Stimulated activated CD4-positive, alpha-beta T cell treated with anti-CD3 and anti-CD28 coated beads, Interleukin-15, amount 100 ng/mL, for 24 hours (primary cell): ENCODE measurements at regions not wholly inside any gene's neighbourhood (a gene's known extent, or its start where the extent isn't known, plus 50 kb on each side); places are given as distances from the start of the nearest gene placed in this dataset.
"Not testable (repeated sequence)": the region's sequence is repeated elsewhere in the genome, so short reads cannot be mapped to it uniquely, and the experiment has no call there.

ENCODE experiments used
- DNase-seq: peaks from one replicate; pipeline ENCODE4 v3.0.0-alpha.2; 2020

- no peak for DNase-seq
Observed at GRCh38 chr10:114732931-114733330, 74.9 kb upstream of the ABLIM1 start.

GRCh38 chr10:114735946-114736345, 77.9 kb upstream of the ABLIM1 start:
- DNase-seq, result no peak

- DNase-seq, result no peak
Observed at GRCh38 chr10:114743521-114744231, 77.9 kb upstream of the FHIP2A start.

GRCh38 chr10:114746531-114746930, 75.0 kb upstream of the FHIP2A start:
- no peak for DNase-seq

- no peak for DNase-seq
Observed at GRCh38 chr10:114748241-114748640, 73.3 kb upstream of the FHIP2A start.

- no peak for DNase-seq
Observed at GRCh38 chr10:114749014-114749413, 72.6 kb upstream of the FHIP2A start.

GRCh38 chr10:114749510-114749909, 72.1 kb upstream of the FHIP2A start:
- no peak for DNase-seq

- DNase-seq, result no peak
Observed at GRCh38 chr10:114751856-114752255, 69.7 kb upstream of the FHIP2A start.

GRCh38 chr10:114752570-114752969, 69.0 kb upstream of the FHIP2A start:
- DNase-seq, result not testable (repeated sequence)

GRCh38 chr10:114753126-114753525, 68.5 kb upstream of the FHIP2A start:
- no peak for DNase-seq

GRCh38 chr10:114754445-114755320, 66.9 kb upstream of the FHIP2A start:
- DNase-seq, result no peak

- no peak for DNase-seq
Observed at GRCh38 chr10:114755537-114755936, 66.0 kb upstream of the FHIP2A start.

- DNase-seq, result no peak
Observed at GRCh38 chr10:114758331-114758730, 63.2 kb upstream of the FHIP2A start.

- no peak for DNase-seq
Observed at GRCh38 chr10:114761205-114762193, 60.1 kb upstream of the FHIP2A start.

GRCh38 chr10:114762811-114763210, 58.8 kb upstream of the FHIP2A start:
- DNase-seq, result no peak

- no peak for DNase-seq
Observed at GRCh38 chr10:114764656-114765055, 56.9 kb upstream of the FHIP2A start.

- no peak for DNase-seq
Observed at GRCh38 chr10:114766470-114766869, 55.1 kb upstream of the FHIP2A start.

GRCh38 chr10:114767101-114767985, 54.2 kb upstream of the FHIP2A start:
- DNase-seq, result peak; percentile 20

- peak; percentile 9 for DNase-seq
Observed at GRCh38 chr10:114767986-114768821, 53.4 kb upstream of the FHIP2A start.

GRCh38 chr10:114770009-114770408, 51.6 kb upstream of the FHIP2A start:
- no peak for DNase-seq

- no peak for DNase-seq
Observed at GRCh38 chr10:114771157-114771556, 50.4 kb upstream of the FHIP2A start.
